ENCODE measurements at regions not wholly inside any gene's neighbourhood (a gene's known extent, or its start where the extent isn't known, plus 50 kb on each side); places are given as distances from the start of the nearest gene placed in this dataset.
"Not testable (repeated sequence)": the region's sequence is repeated elsewhere in the genome, so short reads cannot be mapped to it uniquely, and the experiment has no call there.

GRCh38 chr15:31179693-31180092 is 78.2 kb upstream of the TRPM1 start:
- DNase-seq: no peak

- DNase-seq: no peak
These were observed 91.8 kb upstream of the TRPM1 start for GRCh38 chr15:31193291-31193690.

DNA sequence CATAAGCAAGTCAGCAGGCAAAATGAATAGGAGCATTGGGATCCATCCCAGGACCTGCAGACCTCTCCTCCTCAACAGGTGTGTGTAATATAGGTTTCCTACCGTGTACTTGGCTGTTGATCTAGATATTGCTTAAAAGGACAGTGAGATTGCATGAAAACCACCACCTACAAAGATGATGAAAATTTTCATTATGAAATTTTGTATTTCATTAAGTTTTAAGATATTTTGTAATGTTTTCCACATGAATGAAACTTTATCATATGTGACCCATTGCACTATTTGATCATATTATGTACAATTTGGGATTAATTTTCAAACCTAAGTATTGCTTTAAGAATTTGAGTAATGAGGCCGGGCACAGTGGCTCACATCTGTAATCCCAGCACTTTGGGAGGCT is 94.3 kb upstream of the TRPM1 start:
- no peak for DNase-seq

DNA sequence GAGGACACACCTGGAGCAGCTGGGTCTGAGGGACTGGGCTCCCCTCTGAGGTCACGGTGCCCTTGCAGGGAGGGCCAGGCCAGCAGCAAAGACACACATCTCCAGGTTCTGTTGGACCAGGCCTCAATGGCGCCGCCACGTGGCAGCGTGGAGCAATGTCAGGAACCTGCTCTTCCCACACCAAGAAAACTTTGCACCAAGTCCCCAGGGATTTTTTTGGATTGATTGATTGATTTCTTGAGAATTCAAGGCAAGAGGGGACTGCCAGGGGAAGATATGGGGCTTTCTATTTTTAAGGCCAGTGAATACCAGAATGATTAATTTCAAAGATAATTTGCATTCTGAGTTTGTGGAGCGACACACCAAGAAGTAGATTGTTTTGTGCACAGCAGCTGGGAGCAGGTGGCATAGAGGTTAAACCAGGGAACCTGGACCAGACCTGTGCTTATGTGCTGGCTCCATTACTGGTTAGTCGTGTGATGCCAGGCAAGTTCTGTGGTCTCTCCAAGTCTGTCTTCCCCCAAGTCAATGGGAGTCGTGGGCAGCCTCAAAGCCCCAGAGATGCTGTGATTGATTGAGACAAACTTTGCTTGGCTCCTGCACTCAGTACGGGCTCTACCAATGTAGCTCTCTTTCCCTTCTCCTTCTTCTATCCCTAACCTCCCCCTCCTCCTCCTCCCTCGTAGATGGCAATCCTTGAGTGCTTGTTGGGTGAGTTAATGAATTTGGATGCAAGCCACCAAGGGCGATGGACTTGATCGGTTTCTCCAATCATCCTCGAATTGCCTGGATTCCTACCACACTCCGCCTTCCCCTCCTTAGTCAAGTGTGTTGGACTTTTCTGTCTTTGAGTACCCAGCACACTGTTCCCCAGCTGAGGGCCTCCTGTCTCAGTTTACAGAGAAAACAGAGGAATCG is 96.2 kb upstream of the TRPM1 start:
- DNase-seq: no peak

DNA sequence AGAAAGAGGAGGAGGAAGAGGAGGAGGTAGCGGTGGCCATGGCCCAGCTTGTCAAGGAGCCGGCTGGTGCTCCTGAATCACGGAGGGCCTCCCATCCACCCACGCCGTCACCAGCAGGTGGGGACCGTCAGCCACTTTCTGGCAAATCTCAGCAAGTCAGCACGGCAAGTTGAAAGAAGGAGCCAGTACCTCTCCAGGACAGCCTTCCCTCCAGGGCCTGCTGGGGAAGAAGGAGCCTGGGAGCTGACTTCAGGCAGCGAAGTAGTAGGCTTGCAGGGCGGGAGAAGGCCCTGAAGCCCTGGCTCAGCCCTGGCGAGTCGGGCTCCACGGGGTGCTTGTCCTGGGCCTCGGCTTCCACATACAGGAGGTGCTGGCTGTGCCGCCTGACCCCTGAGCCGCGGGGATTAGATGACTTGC is 99.2 kb upstream of the TRPM1 start:
- no peak for DNase-seq

GRCh38 chr15:31202953-31203352 is 101.4 kb upstream of the TRPM1 start:
- no peak for DNase-seq

DNA sequence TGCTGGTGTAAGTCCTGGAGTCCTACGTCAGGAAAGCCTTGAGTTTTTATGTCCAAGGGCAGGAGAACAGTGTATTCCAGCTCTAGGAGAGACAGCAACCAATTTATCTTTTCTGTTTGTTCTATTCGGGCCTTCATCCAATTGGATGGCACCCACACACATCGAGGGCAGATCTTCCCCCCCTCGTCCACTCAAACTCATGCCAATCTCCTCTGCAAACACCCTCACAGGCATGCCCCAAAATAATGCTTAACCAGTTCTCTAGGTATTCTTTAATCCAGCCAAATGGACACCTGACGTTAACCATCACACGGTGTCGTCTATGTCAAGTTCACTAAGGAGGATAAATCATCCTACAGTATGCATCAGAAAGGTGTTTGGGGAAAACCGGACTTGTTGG is 102.5 kb upstream of the TRPM1 start:
- DNase-seq: no peak

DNA sequence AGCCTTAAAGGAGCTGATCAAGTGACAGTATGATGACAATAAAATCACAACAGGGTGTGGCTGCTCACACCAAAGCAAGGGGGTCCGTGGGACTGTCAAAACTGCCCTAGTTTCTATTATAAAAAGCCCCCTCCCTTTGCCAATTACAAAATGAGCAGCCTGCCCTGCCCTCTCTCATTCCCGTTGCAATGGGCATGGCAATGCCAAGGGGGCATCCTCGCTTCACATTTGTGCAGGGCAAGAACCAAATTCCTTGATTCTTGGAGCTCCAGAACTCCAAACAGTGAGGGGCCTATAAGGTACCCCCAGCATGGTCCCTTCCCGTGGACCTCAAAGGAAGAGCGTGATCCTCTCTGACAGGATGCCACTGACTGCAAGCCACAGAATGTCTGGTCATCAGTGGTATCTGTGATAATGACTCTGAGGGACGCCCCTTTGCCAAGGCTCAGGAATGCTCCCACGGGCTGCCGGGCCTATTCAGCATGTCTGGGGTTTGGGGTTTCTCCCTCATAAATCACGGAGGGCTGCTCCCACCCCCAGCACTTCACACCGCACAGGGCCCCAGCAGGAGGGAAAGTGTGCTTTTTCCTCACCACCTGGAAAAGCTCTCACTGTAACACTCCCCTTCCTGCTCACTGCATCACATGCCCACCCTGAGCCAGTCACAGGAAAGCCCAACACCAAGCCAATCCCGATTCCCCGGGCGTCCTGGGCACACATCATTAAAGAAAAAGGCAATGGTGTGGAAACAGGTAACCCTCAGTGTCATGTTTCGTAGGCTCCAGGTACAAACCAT is 105.1 kb upstream of the TRPM1 start:
- no peak for DNase-seq

GRCh38 chr15:31207246-31207645 is 105.7 kb upstream of the TRPM1 start:
- no peak for DNase-seq

DNA sequence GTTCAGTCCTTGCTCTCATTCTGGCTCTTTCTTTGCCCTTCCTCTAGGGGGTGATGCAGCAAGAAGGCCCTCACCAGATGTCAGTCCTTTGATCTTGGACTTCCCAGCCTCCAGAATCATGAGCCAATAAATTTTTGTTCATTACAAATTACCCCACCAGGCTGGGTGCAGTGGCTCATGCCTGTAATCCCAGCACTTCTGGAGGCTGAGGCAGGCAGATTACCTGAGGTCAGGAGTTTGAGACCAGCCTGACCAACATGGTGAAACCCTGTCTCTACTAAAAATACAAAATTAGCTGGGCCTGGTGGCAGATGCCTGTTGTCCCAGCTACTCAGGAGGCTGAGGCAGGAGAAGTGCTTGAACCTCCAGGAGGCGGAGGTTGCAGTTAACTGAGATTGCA is 106.3 kb upstream of the TRPM1 start:
- not testable (repeated sequence) for DNase-seq

- no peak for DNase-seq
These were observed 107.3 kb upstream of the TRPM1 start for GRCh38 chr15:31208817-31209216.

GRCh38 chr15:31211353-31211752 is 109.8 kb upstream of the TRPM1 start:
- no peak for DNase-seq

DNA sequence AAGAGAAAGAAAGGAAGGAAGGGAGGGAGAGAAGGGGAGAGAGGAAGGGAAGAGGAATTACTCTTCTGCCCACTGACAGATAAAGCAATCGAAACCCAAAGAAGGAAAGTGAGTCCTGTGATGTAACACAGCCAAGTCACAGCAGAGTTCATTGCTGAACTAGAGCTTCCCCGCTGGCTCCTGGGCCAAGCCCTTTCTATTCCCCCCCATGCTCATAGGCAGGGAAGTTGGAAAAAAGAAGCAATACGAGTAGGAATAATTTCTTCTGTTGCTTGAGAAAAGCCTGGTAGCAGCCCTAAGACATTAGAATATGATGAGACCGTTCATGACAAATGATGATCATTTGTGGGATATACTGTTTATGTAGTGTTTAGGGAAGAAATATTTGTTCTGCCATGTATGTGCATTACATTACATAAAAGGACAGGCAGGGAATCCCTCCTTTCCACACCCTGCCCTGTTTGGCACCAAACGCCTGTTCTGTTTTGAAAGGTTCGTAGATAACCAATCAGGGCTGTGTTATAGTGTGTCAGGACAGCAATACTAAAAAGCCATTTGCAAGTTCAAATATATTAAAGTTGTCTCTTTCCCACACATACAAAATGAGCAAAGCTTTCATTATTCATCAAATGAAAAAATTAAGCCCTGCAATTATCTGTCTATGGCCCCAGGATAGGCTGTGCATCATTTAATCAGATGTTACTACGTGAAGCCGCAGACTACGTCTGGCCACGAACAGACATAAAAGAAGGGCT is 111.0 kb upstream of the TRPM1 start:
- DNase-seq: no peak

DNA sequence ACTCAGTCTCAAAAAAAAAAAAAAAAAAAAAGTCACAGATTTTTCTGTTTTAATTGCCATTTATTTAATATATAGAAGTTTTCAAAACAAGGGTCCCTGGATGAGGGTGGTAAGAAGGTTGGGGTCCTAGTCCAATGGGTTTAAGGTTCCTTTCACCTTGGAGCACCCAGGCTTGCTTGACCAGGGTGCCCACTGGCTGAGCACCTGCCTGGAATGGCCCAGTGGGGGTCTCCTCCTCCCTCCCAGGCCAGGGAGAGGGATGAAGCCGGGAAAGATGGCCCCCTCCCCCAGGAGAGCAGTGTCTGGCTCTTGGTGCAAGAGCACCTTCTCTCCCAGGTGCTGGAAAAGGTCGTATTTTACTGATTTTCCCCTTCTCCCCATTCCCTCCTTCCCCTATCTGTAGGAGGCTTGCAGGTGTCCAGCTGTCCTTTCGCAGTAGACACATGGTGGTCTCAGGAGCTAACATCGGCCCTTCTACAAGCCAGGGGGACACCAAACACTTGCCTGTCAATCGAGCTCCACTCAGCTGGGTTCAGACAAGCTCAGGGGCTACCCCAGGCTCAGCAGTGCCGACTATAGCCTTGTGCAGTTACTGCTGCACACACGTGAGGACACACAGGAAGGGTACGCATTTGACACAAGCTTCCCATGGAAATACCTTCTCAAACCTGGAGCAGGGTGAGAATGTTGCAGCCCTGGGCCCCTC is 112.3 kb upstream of the KLF13 start:
- DNase-seq: no peak

GRCh38 chr15:31214864-31215489 is 111.7 kb upstream of the KLF13 start:
- no peak for DNase-seq

GRCh38 chr15:31215490-31216214 is 111.0 kb upstream of the KLF13 start:
- peak; percentile 45 for DNase-seq

GRCh38 chr15:31216215-31216911 is 110.3 kb upstream of the KLF13 start:
- DNase-seq: peak; percentile 78

- DNase-seq: no peak
These were observed 109.6 kb upstream of the KLF13 start for GRCh38 chr15:31217067-31217466.

DNA sequence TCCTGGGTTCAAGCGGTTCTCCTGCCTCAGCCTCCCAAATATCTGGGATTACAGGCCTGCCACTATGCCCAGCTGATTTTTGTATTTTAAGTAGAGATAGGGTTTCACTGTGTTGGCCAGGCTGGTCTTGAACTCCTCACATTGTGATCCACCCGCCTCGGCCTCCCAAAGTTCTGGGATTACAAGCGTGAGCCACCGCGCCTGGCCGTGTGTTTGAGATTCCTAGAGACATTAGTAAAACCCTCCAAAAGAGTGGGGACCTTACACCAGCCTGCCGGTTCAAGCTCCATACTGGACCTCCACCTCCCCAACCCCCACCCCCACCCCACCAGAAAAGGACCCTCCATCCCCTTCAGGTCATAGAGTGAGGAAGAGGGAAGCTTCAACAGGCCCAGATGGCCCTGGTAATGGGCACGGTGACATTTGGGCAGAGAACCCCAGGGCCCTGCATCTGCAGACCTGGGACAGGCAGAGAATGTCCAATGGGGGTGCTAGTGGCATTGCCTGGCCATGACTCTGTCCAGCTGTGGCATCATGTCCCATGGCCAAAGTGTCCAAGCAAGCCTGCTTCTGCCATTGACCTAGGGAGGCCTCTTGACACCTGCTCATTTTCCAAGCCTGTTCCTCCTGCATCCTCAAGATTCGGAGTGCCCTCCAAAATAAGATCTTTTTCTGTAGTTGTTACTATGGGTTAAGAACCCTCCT is 108.9 kb upstream of the KLF13 start:
- DNase-seq: no peak

DNA sequence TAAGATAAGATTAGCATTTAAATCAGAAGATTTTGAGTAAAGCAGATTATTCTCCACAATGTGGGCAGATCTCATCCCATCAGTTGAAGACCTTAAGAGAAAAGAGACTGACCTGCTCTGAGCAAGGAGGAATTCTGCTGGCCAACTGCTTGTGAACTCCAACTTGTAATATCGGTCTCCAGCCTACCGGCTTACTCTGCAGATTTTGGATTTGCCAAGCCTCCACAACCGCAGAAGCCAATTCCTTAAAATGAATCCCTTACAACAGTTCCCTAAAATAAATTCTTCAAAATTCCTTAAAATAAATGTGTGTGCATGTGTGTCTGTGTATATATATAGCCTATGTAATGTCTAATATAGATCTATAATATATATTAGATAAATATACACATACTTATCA is 107.4 kb upstream of the KLF13 start:
- no peak for DNase-seq
